Keratinocyte (primary cell): ENCODE measurements at regions not wholly inside any gene's neighbourhood (a gene's known extent, or its start where the extent isn't known, plus 50 kb on each side); places are given as distances from the start of the nearest gene placed in this dataset.

Source experiments
- DNase-seq: peaks from one replicate; pipeline ENCODE4 v3.0.0-alpha.2; 2011; ENCODE audit warnings: low read depth, missing footprints, low spot score
- FAIRE-seq: peaks from 2 replicates; lab custom pipeline; 2011; peaks lifted over from hg19 to GRCh38; lab: Jason Lieb, UNC
- H2AFZ ChIP-seq: 2 replicates; pipeline ENCODE4 v1.6.0; 2012; ENCODE audit warnings: low read length, control low read depth, inconsistent platforms; ENCODE audit not compliant: control insufficient read depth
- H3K27ac ChIP-seq: 2 replicates; pipeline ENCODE4 v1.5.1; 2011; ENCODE audit warnings: low read length; ENCODE audit not compliant: control insufficient read depth, insufficient read depth
- H3K27me3 ChIP-seq: 3 replicates; pipeline ENCODE4 v1.6.0; 2011; ENCODE audit warnings: low read length; ENCODE audit not compliant: control insufficient read depth, insufficient read depth; ENCODE audit errors: extremely low read depth
- H3K36me3 ChIP-seq, 2 experiments: 2 replicates in 1 of 2; 3 replicates in 1 of 2; pipeline ENCODE4 v1.5.1; 2011; ENCODE audit warnings: low read length in 2 of 2, mild to moderate bottlenecking in 1 of 2; ENCODE audit not compliant: control insufficient read depth in 2 of 2, insufficient read depth in 2 of 2; ENCODE audit errors: extremely low read depth in 1 of 2
- H3K4me1 ChIP-seq: 3 replicates; pipeline ENCODE4 v1.5.1; 2011; ENCODE audit warnings: low read length; ENCODE audit not compliant: control insufficient read depth, insufficient read depth; ENCODE audit errors: extremely low read depth
- H3K4me2 ChIP-seq: 3 replicates; pipeline ENCODE4 v1.6.0; 2011; ENCODE audit warnings: low read depth, low read length; ENCODE audit not compliant: control insufficient read depth, insufficient read depth; ENCODE audit errors: extremely low read depth
- H3K4me3 ChIP-seq, 3 experiments: fragments of 200-600 bp in 1 of 3; sonication (generic) in 1 of 3; 2 replicates in 2 of 3; 3 replicates in 1 of 3; pipeline ENCODE4 v1.5.1; 2011 to 2016; ENCODE audit warnings: low read length in 3 of 3, mild to moderate bottlenecking in 3 of 3, control low read depth in 2 of 3, inconsistent platforms in 1 of 3, low read depth in 1 of 3, mixed read lengths in 1 of 3, mixed run types in 1 of 3, moderate library complexity in 1 of 3; ENCODE audit not compliant: control insufficient read depth in 2 of 3, insufficient read depth in 2 of 3; ENCODE audit errors: extremely low read depth in 1 of 3
- H3K79me2 ChIP-seq: 2 replicates; pipeline ENCODE4 v1.6.0; 2012; ENCODE audit warnings: low read length; ENCODE audit not compliant: control insufficient read depth, insufficient read depth
- H3K9ac ChIP-seq: 3 replicates; pipeline ENCODE4 v1.6.0; 2011; ENCODE audit warnings: low read length; ENCODE audit not compliant: control insufficient read depth, insufficient read depth; ENCODE audit errors: extremely low read depth
- H3K9me1 ChIP-seq: 3 replicates; pipeline ENCODE4 v1.6.0; 2011; ENCODE audit warnings: low read length; ENCODE audit not compliant: control insufficient read depth, insufficient read depth; ENCODE audit errors: extremely low read depth
- H3K9me3 ChIP-seq: 2 replicates; pipeline ENCODE4 v1.5.1; 2012; ENCODE audit warnings: low read depth, low read length; ENCODE audit not compliant: control insufficient read depth
- H4K20me1 ChIP-seq: 3 replicates; pipeline ENCODE4 v1.6.0; 2011; ENCODE audit warnings: low read length; ENCODE audit not compliant: control insufficient read depth, insufficient read depth; ENCODE audit errors: extremely low read depth
- CTCF ChIP-seq, 3 experiments: IDR thresholded peaks in 1 of 3; conservative IDR thresholded peaks in 1 of 3; optimal IDR thresholded peaks in 1 of 3; 2 replicates in 2 of 3; 3 replicates in 1 of 3; pipeline versions ENCODE3 to v1.5.1; 2011; ENCODE audit warnings: low read length in 3 of 3, mild to moderate bottlenecking in 3 of 3, moderate library complexity in 2 of 3, control low read depth in 1 of 3, inconsistent platforms in 1 of 3; ENCODE audit not compliant: insufficient read depth in 2 of 3; ENCODE audit errors: extremely low read depth in 1 of 3
- EZH2 ChIP-seq: IDR thresholded peaks from one replicate; pipeline ENCODE4 v1.6.1; 2012; ENCODE audit warnings: inconsistent platforms, mild to moderate bottlenecking, low read length, moderate library complexity
- dilution Hi-C: fragments of 300-500 bp; cut with MboI; formaldehyde crosslinking; loops from one replicate; pipeline ENCODE4 v1.7.0; 2020; ENCODE audit warnings: low sequenced_read_pairs; ENCODE audit not compliant: extremely low pct_ligation_motif_present

- Histone ChIP-seq H3K4me1 (peaks cover 28% of the 10 kb centered on the region), H2AFZ (no peak overlapping the region), H3K36me3 (no peaks in the 10 kb centered on the region), H3K27ac (no peak overlapping the region), H4K20me1 (no peaks in the 10 kb centered on the region), H3K4me3 (no peak overlapping the region), H3K27me3 (no peaks in the 10 kb centered on the region), H3K4me2 (no peak overlapping the region), H3K9ac (no peak overlapping the region), H3K9me1 (no peaks in the 10 kb centered on the region), H3K79me2 (no peaks in the 10 kb centered on the region), H3K9me3 (no peaks in the 10 kb centered on the region)
- no peak for TF ChIP-seq EZH2
- TF ChIP-seq CTCF (optimal IDR thresholded peaks at IDR 0.05 in 1 of 3, IDR thresholded peaks at IDR 0.05 in 1 of 3, conservative IDR thresholded peaks at IDR 0.05 in 1 of 3; ENCODE audit: extremely low read depth in 1 of 3, insufficient read depth in 2 of 3, low read length in 3 of 3) = no peak
- dilution Hi-C loops = no loop called here
- FAIRE-seq (no peak), DNase-seq (no peak)
Observed at GRCh38 chr12:27183342-27183741, 60.7 kb upstream of the STK38L start.

GRCh38 chr12:27185234-27186021 is 58.7 kb upstream of the STK38L start:
- Histone ChIP-seq H3K4me2 (no peak overlapping the region), H3K36me3 (no peaks in the 10 kb centered on the region), H2AFZ (no peak overlapping the region), H3K9me1 (no peaks in the 10 kb centered on the region), H4K20me1 (no peaks in the 10 kb centered on the region), H3K27ac (no peak overlapping the region), H3K4me3 (no peak overlapping the region), H3K79me2 (no peaks in the 10 kb centered on the region), H3K27me3 (no peaks in the 10 kb centered on the region), H3K9ac (no peak overlapping the region), H3K9me3 (no peaks in the 10 kb centered on the region), H3K4me1 (peaks cover 8% of the 10 kb centered on the region)
- TF ChIP-seq CTCF (optimal IDR thresholded peaks at IDR 0.05 in 1 of 3, IDR thresholded peaks at IDR 0.05 in 1 of 3, conservative IDR thresholded peaks at IDR 0.05 in 1 of 3; ENCODE audit: extremely low read depth in 1 of 3, insufficient read depth in 2 of 3, low read length in 3 of 3) (no peak), EZH2 (no peak)
- DNase-seq = no peak
- dilution Hi-C loops = no loop called here
- no peak for FAIRE-seq
